GM19238 (cell line): ENCODE measurements at regions not wholly inside any gene's neighbourhood (a gene's known extent, or its start where the extent isn't known, plus 50 kb on each side); places are given as distances from the start of the nearest gene placed in this dataset.

Experiments used
- DNase-seq: peaks from one replicate; pipeline ENCODE4 v3.0.0; 2011; ENCODE audit warnings: low spot score; ENCODE audit not compliant: insufficient read length

DNA sequence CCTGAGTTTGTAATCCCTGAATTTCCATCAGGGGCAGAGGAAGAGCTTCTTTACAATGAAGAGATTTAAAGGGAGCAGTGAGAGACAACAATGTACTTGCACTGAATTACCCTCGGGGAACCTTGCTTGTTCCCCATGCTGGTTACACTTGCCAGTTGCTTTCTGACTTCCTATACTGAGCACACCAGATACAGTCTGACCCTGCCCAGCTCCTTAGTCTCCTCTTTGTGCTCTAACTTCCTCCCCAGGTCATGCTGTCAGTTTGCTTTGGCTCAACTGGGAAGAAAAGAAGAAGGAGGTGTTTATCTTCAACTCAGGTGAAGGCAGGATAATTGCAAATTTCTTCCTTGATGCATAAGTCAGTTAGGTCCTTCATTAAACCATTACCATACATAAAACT is 658.4 kb downstream of the NYAP2 start:
- no peak for DNase-seq

DNA sequence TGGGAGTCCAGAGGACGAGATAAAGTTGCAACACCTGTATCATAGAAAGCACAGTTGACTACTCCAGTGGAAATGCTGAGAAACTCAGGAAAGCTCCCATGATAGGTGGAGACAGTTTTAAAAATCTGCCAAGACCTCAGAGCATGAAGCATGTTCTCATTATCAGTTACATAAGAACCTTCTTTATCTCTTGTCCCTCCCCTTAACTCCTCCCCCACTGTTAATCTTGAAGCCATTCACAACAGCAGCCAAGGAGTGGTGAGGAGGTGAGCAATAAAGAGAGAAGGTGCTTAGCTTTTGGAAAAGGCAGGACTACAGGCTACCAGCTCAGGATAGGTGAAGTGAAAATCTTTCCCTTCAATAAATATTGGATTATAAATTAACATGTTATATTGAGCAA is 657.9 kb downstream of the NYAP2 start:
- DNase-seq = no peak

DNA sequence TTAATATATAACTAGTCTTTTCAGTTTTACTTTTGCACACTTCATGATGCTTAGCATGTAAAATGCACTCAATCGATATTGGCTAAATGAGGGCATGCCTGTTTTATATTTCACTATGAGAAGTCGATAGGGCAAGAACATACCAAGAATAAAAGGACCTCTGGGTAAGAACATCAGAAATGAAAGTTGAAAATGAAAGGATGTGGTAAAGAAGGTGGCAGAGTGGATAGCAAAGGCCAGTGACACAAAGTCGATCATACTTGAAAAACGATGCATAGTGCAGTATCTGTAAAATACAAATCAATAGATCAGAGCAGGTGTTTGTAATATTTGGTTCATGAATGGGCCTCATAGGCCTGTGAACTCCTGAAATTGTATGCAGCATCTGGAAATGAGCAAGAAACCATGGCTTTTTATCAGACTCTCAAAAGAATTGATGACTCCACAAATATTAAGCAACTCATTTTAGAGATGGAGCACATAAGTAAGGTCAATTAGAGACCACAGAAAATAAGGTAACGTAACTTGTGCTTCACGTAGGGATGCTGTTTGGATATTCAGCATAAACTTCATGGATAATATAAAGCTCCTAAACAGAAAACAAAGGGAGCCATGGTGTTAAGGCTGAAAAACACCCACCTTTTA is 653.4 kb downstream of the NYAP2 start:
- no peak for DNase-seq

GRCh38 chr2:226050822-226051221 is 651.3 kb downstream of the NYAP2 start:
- DNase-seq = no peak

DNA sequence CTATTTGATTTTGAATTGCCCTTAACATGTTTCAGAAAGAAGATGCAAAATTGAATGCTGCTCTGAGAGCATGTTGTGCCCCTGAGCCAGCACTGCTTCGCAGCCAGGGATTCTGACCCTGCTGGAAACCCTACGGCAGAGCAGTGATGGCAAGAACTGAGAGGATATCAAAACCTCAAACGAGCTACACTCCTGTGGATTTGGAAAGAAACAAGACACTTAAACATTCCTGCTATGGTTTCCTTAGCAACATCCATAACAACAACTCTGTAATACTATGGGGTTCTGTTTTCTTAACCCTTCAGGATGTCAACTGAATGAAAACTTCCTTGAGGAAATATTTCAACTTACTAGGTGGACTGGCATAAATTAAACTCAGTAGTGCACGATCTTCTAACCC is 649.1 kb downstream of the NYAP2 start:
- DNase-seq = no peak

GRCh38 chr2:226045080-226045479 is 645.6 kb downstream of the NYAP2 start:
- DNase-seq = no peak

GRCh38 chr2:226040344-226040900 is 640.9 kb downstream of the NYAP2 start:
- DNase-seq = no peak

GRCh38 chr2:226037526-226037925 is 638.0 kb downstream of the NYAP2 start:
- no peak for DNase-seq

- no peak for DNase-seq
These were observed 632.4 kb downstream of the NYAP2 start for GRCh38 chr2:226031647-226032501.

DNA sequence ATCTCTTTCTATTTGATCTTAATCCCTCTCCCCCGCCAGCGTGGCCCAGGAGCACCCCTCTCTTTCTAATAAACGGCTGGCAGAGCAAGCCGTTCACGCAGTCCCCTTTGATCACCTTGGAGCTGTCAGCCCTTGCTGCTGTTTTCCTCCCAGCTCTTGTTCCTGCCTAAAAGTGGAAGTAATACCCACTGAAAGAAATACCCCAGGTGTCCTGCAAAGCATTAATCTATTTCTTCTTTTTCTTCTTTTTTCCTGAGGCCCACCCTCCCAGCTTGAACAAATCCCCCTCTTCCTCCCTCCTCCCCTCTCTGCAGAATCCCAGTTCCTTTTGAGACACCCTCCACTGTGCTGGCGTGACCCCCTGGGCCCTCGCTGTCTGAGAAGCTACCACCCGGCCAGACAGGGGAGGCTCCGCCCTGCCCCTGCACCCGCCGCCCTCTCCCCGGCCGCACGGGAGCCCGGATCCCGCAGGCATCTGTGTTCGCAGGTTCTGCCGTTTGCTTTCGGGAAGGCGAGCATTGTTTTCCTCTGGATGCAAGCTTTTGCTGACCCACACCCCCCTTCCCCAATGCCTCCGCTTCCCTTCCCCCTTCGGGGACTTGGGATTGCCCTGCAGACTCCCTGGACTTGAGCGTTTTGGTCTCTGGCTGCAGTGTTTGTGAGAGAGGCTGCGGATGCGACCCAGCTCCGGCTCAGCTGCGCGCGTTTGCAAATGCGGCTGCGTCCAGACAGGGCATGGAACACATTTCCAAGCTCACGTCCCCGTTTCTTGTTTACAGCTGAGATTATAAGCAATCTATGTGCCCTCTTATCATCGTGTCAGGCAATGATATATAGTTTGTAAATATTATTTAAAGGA is 631.5 kb downstream of the NYAP2 start:
- DNase-seq = no peak

DNA sequence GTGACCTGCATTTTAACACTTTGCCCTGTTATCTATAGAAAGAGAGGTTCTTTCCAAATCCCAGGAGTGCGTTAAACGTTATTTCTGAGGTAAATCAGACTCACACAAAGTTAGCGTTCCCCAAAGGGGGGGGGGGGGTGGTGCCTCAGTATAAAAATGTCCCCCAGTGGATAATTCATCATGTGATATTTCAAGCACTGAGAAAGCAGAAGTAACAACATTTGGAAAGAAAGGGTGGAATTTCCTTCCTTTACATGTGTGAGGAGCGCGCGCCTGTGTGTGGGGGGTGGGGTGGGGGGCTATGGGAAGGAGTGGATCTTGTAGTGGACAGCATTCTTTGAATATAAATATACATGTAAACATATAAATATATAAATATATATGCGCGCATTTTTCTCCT is 630.9 kb downstream of the NYAP2 start:
- DNase-seq = no peak

DNA sequence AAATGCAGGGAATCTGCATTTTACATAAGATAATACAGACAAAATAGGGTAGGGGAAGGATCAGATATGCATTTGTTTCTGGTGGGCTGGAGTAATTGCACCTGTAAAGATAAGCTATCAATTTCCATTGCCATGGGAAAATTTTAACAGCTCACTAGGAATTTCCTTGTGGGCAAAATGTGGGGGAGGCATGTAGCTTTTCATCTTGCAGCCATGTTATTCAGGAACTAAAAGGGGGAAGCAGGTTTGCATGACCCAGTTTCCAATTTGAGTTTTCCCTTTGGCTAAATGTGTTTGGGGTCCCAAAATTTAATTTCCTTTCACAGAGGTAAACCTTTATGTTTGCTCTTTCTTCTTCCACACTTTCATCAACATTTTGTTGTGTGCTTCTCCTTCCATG is 624.4 kb downstream of the NYAP2 start:
- DNase-seq = no peak

GRCh38 chr2:226023383-226023782 is 623.9 kb downstream of the NYAP2 start:
- no peak for DNase-seq

DNA sequence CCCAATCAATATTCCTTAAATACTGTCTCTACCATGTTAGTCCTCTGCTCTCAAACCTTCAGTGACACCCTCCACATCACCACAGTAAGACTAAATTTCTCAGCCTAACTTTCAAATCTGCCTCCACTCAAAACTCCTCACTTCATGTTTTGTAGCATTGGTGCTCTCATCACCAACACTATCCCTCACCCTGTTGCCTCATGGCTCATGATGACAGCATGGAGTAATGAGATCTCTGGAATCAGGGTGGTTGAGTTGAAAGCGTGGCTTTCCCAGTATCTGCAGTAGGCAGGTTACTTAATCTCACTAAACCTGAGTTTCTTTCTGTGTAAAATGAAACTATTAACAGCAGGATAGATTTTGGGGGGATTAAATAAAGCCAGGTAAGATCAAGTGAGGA is 621.4 kb downstream of the NYAP2 start:
- DNase-seq = no peak

DNA sequence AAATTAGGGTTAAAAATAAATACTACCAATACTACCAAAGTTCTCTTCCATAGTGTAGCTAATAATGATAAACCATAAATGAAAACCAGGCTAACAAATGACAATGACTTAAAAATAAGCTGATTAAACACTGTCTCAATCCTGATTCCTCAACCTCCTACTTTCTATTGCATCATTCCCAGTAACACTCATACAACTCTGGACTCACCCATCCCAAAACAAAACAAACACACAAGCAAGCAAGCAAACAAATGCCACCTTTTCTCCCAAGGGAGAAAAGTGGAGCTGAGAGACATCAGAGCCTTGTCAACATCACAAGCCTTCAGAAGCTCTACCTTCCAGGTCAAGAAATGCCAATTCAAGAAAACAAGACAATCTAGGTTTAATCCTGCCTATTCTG is 620.7 kb downstream of the NYAP2 start:
- DNase-seq = no peak

DNA sequence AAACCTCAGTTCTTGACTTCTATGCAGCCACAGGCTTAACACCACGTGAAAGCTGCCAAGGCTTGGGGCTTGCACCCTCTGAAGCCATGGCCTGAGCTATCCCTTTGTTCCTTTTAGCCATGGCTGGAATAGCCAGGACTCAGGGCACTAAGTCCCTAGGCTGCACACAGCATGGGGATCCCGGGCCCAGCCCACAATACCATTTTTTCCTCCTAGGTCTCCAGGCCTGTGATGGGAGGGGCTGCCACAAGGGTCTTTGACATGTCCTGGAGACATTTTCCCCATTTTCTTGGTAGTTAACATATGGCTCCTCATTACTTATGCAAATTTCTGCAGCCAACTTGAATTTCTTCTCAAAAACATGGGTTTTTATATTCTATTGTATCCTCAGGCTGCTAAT is 619.1 kb downstream of the NYAP2 start:
- DNase-seq = no peak

DNA sequence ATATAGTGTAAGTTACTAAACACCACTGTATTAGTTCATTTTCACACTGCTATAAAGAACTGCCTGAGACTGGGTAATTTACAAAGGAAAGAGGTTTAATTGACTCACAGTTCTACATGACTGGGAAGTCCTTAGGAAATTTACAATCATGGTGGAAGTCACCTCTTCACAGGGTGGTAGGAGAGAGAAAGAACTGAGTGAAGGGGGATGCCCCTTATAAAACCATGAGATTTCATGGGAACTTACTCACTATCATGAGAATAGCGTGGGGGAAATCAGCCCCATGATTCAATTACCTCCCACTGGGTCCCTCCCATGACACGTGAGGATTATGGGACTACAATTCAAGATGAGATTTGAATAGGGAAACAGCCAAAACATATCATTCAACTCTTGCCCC is 618.0 kb downstream of the NYAP2 start:
- DNase-seq = no peak

- DNase-seq = no peak
These were observed 617.6 kb downstream of the NYAP2 start for GRCh38 chr2:226017107-226017506.

GRCh38 chr2:226011716-226012450 is 612.4 kb downstream of the NYAP2 start:
- DNase-seq = no peak

- no peak for DNase-seq
These were observed 602.9 kb downstream of the NYAP2 start for GRCh38 chr2:226002438-226002837.

DNA sequence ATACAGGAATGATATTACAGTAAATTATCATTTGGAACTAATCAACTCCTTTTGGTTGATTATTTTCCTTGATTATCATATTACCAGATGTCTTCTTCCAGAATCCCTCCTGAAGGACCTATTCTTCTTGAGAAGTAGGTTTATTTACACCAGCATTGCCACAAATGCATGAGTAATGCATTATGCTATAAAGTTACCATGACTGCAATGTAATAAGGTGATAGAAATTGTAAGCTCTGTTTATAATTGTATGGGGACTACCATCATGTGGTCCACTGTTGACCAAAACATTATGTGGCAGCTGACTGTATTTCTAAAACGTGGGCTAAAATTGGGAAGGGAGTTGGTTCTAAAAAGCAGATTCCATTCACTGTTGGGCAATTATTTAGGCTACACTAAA is 602.2 kb downstream of the NYAP2 start:
- no peak for DNase-seq
